K562 (cell line): ENCODE measurements at regions not wholly inside any gene's neighbourhood (a gene's known extent, or its start where the extent isn't known, plus 50 kb on each side); places are given as distances from the start of the nearest gene placed in this dataset.

ENCODE experiments used
- AFF4 ChIP-seq: sonication (generic); formaldehyde crosslinking; IDR thresholded peaks from 2 replicates; pipeline ENCODE4 v1.8.0; 2023; ENCODE audit warnings: mild to moderate bottlenecking, missing genetic modification reagents
- ARHGAP35 ChIP-seq: fragments of 450-650 bp; IDR thresholded peaks from 2 replicates; pipeline ENCODE4 v1.6.1; 2018; ENCODE audit not compliant: partially characterized antibody
- BRF2 ChIP-seq: IDR thresholded peaks from 3 replicates; pipeline ENCODE4 v1.6.1; 2011; ENCODE audit warnings: borderline replicate concordance, mild to moderate bottlenecking; ENCODE audit not compliant: insufficient read length, insufficient read depth
- ETV6 ChIP-seq, 3 experiments: fragments of 150-350 bp in 1 of 3; sonication (generic) in 1 of 3; formaldehyde crosslinking in 1 of 3; IDR thresholded peaks; 2 replicates each; pipeline versions ENCODE4 v1.6.1 to v1.8.0; 2014 to 2022; ENCODE audit warnings: borderline replicate concordance in 2 of 3, low read depth in 2 of 3, antibody characterized with exemption in 1 of 3, low read length in 1 of 3, mild to moderate bottlenecking in 1 of 3, missing genetic modification reagents in 1 of 3
- HMG20A ChIP-seq: fragments of 450-650 bp; formaldehyde crosslinking; conservative IDR thresholded peaks from 2 replicates; pipeline ENCODE4 v1.4.0; 2020; ENCODE audit warnings: mild to moderate bottlenecking, mixed read lengths
- POLR2G ChIP-seq: fragments of 200-400 bp; formaldehyde crosslinking; IDR thresholded peaks from 2 replicates; pipeline ENCODE4 v1.6.1; 2017; ENCODE audit warnings: low read depth, mild to moderate bottlenecking, antibody characterized with exemption, low read length, moderate library complexity
- PRPF4 ChIP-seq: fragments of 200-400 bp; formaldehyde crosslinking; IDR thresholded peaks from one replicate; pipeline ENCODE4 v1.6.1; 2017; ENCODE audit warnings: low read length, low read depth, mild to moderate bottlenecking; ENCODE audit not compliant: insufficient read depth, poor library complexity, severe bottlenecking
- SREBF2 ChIP-seq: sonication (generic); formaldehyde crosslinking; IDR thresholded peaks from 2 replicates; pipeline ENCODE4 v1.4.0; 2020; ENCODE audit warnings: mild to moderate bottlenecking, missing genetic modification reagents
- STAT6 ChIP-seq: sonication (generic); formaldehyde crosslinking; IDR thresholded peaks from 2 replicates; pipeline ENCODE4 v1.8.1; 2023; ENCODE audit warnings: mild to moderate bottlenecking, missing genetic modification reagents
- TAF1 ChIP-seq: IDR thresholded peaks from 2 replicates; pipeline ENCODE4 v1.6.1; 2011; ENCODE audit warnings: mild to moderate bottlenecking, low read length, moderate library complexity; ENCODE audit not compliant: insufficient read depth, control insufficient read depth, severe bottlenecking; ENCODE audit errors: extremely low read depth
- U2AF2 ChIP-seq: fragments of 200-400 bp; formaldehyde crosslinking; optimal IDR thresholded peaks from 2 replicates; pipeline ENCODE3; 2017; ENCODE audit warnings: low read depth, mild to moderate bottlenecking, low read length
- ZNF584 ChIP-seq: fragments of 200-800 bp; sonication (Bioruptor generic); IDR thresholded peaks from 2 replicates; pipeline ENCODE4 v1.6.1; 2016; ENCODE audit warnings: low read depth, mild to moderate bottlenecking, missing genetic modification characterization, missing compliant biosample characterization
- ZNF639 ChIP-seq, 2 experiments: fragments of 200-800 bp in 1 of 2; sonication (Bioruptor generic) in 1 of 2; sonication (generic) in 1 of 2; formaldehyde crosslinking in 1 of 2; IDR thresholded peaks in 1 of 2; conservative IDR thresholded peaks in 1 of 2; 2 replicates each; pipeline versions ENCODE4 v1.5.0 to v1.6.1; 2016 to 2020; ENCODE audit warnings: missing compliant biosample characterization in 1 of 2, missing genetic modification characterization in 1 of 2, missing genetic modification reagents in 1 of 2
- ZNF655 ChIP-seq: fragments of 250-450 bp; sonication (Bioruptor Pico); IDR thresholded peaks from 2 replicates; pipeline ENCODE4 v1.5.0; 2021

- TF ChIP-seq ETV6 (IDR thresholded peaks at IDR 0.05; ENCODE audit: borderline replicate concordance in 1 of 2, low read depth in 2 of 2, low read length in 1 of 2): no peak
- no peak for TF ChIP-seq ETV6 (CRISPR knock-in tag; IDR thresholded peaks at IDR 0.05; ENCODE audit: borderline replicate concordance)
- no peak for TF ChIP-seq STAT6
- TF ChIP-seq U2AF2: no peak
- no peak for TF ChIP-seq ARHGAP35
- TF ChIP-seq SREBF2 (CRISPR knock-in tag): no peak
- peak; percentile 75 for TF ChIP-seq ZNF584
- no peak for TF ChIP-seq ZNF655
- no peak for TF ChIP-seq BRF2
- TF ChIP-seq HMG20A: no peak
- peak; percentile 60 for TF ChIP-seq TAF1
- TF ChIP-seq POLR2G: peak; percentile 83
- peak; percentile 34; the same call in 1 of the 2 replicates for TF ChIP-seq AFF4 (CRISPR knock-in tag)
- TF ChIP-seq ZNF639 (CRISPR knock-in tag; conservative IDR thresholded peaks at IDR 0.05 in 1 of 2, IDR thresholded peaks at IDR 0.05 in 1 of 2): no peak; a peak in 1 of 4 replicates
- TF ChIP-seq PRPF4: no peak
Measured at GRCh38 chr1:65067491-65068201, 80.4 kb upstream of the AK4 start (continued).
